HG03025 (cell line): ENCODE measurements at regions not wholly inside any gene's neighbourhood (a gene's known extent, or its start where the extent isn't known, plus 50 kb on each side); places are given as distances from the start of the nearest gene placed in this dataset.

ENCODE experiments used
- ATAC-seq: cut with Tn5 transposase; IDR thresholded peaks from one replicate; pipeline ENCODE4 v1.9.1; 2021; ENCODE audit warnings: mild to moderate bottlenecking, moderate library complexity; ENCODE audit not compliant: unreplicated experiment, low FRiP score

GRCh38 chr4:37157476-37158167, 86.9 kb upstream of the NWD2 start:
- ATAC-seq = no peak

- ATAC-seq = no peak
Measured at GRCh38 chr4:37160653-37161052, 83.9 kb upstream of the NWD2 start.

- ATAC-seq = no peak
Measured at GRCh38 chr4:37165844-37166243, 78.7 kb upstream of the NWD2 start.

GRCh38 chr4:37169956-37170355, 74.6 kb upstream of the NWD2 start:
- ATAC-seq = no peak

- ATAC-seq = no peak
Measured at GRCh38 chr4:37188100-37188499, 56.4 kb upstream of the NWD2 start.
